ENCODE measurements at regions not wholly inside any gene's neighbourhood (a gene's known extent, or its start where the extent isn't known, plus 50 kb on each side); places are given as distances from the start of the nearest gene placed in this dataset.

GRCh38 chr2:107361751-107362381 is 464.8 kb upstream of the RGPD4 start (continued):
- TF ChIP-seq AFF4 (CRISPR knock-in tag; IDR thresholded peaks at IDR 0.05; ENCODE audit: borderline replicate concordance) (no peak), PREB (CRISPR knock-in tag; IDR thresholded peaks at IDR 0.05; ENCODE audit: borderline replicate concordance) (no peak), CREM (CRISPR knock-in tag; IDR thresholded peaks at IDR 0.05) (no peak), GRHL2 (CRISPR knock-in tag; IDR thresholded peaks at IDR 0.05; ENCODE audit: insufficient replicate concordance, severe bottlenecking) (no peak)

DNA sequence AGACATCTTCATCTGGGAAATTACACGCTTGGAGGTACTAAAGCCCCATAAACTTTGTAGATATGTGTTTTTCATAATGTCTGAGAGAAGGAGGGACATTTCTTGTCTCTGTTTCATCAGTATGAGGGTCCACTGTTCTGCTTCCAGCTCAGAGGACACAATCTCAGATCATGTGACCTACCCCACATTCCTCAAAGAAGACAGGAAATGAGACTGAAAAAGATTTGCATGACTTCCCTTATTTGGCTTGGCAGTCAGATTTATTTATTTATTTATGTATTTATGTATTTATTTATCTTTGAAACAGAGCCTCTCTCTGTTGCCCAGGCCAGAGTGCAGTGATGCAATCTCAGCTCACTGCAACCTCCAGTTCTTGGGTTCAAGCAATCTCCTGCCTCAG is 463.7 kb upstream of the RGPD4 start:
- Mint-ChIP-seq H3K9me3 (peaks cover 14% of the 10 kb centered on the region; the same call in 1 of the 2 replicates), H3K4me1 (no peaks in the 10 kb centered on the region), H3K27me3 (ENCODE audit: low read depth) (no peaks in the 10 kb centered on the region), H3K36me3 (no peaks in the 10 kb centered on the region), H3K27ac (no peak overlapping the region), H3K4me3 (no peak overlapping the region)
- TF ChIP-seq ATF6 (CRISPR knock-in tag; IDR thresholded peaks at IDR 0.05) (no peak), EMX1 (CRISPR knock-in tag; IDR thresholded peaks at IDR 0.05) (no peak), TCF7 (CRISPR knock-in tag; IDR thresholded peaks at IDR 0.05; ENCODE audit: low read depth) (no peak), GRHL2 (CRISPR knock-in tag; IDR thresholded peaks at IDR 0.05; ENCODE audit: insufficient replicate concordance, severe bottlenecking) (no peak), ZNF396 (CRISPR knock-in tag; IDR thresholded peaks at IDR 0.05; ENCODE audit: borderline replicate concordance) (no peak), ZNF671 (CRISPR knock-in tag; IDR thresholded peaks at IDR 0.05) (no peak), RORB (CRISPR knock-in tag; IDR thresholded peaks at IDR 0.05) (no peak), KAT7 (CRISPR knock-in tag; IDR thresholded peaks at IDR 0.05; ENCODE audit: borderline replicate concordance) (no peak), OVOL2 (CRISPR knock-in tag; IDR thresholded peaks at IDR 0.05; ENCODE audit: borderline replicate concordance) (no peak), ZBTB43 (CRISPR knock-in tag; IDR thresholded peaks at IDR 0.05) (no peak), ERG (CRISPR knock-in tag; IDR thresholded peaks at IDR 0.05) (no peak), MLX (CRISPR knock-in tag; IDR thresholded peaks at IDR 0.05) (no peak), ZNF121 (CRISPR knock-in tag; IDR thresholded peaks at IDR 0.05) (no peak), ATF2 (CRISPR knock-in tag; IDR thresholded peaks at IDR 0.05; ENCODE audit: borderline replicate concordance, low read depth) (no peak), ZNF263 (CRISPR knock-in tag; IDR thresholded peaks at IDR 0.05; ENCODE audit: low read depth) (no peak), SOX15 (CRISPR knock-in tag; IDR thresholded peaks at IDR 0.05) (no peak), GABPB1 (CRISPR knock-in tag; IDR thresholded peaks at IDR 0.05) (no peak), IRF2 (CRISPR knock-in tag; IDR thresholded peaks at IDR 0.05; ENCODE audit: borderline replicate concordance, low read depth) (no peak), TP53 (CRISPR knock-in tag; IDR thresholded peaks at IDR 0.05) (no peak), TEAD1 (CRISPR knock-in tag; IDR thresholded peaks at IDR 0.05) (no peak)
- no peak for DNase-seq (ENCODE audit: low spot score)
- CTCF ChIA-PET: no interaction called here
- POLR2A ChIA-PET: no interaction called here
- no peak for ATAC-seq
